GM10266 (cell line): ENCODE measurements at regions not wholly inside any gene's neighbourhood (a gene's known extent, or its start where the extent isn't known, plus 50 kb on each side); places are given as distances from the start of the nearest gene placed in this dataset.

ENCODE experiments used
- DNase-seq: peaks from one replicate; pipeline ENCODE4 v3.0.0; 2012; ENCODE audit errors: extremely low spot score
- TF ChIP-seq, protein P1 (sequence below): IDR thresholded peaks from 2 replicates; pipeline ENCODE4 v1.5.1; 2012; ENCODE audit warnings: mild to moderate bottlenecking, low read depth; ENCODE audit not compliant: control insufficient read depth, insufficient read depth; ENCODE audit errors: missing control alignments

DNA sequence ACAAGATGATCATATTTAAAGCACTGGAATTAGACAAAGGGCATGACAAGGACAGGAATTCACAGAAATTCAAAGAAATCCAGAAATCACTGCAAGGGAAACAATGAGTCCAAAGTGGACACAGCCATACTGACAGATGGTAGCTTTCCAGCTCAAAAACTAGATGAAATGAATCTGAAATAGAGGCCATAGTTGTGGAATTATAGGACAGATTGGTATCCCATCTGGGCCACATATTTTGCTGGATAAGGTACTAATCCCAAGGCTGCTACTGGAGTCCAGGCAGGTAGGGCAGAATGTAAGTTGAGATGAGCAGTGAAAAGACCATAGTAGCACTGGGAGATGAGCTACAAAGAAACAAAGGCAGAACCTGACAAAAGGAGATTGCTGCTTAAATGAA is 258.3 kb upstream of the ANO3 start:
- TF ChIP-seq, protein P1, sequence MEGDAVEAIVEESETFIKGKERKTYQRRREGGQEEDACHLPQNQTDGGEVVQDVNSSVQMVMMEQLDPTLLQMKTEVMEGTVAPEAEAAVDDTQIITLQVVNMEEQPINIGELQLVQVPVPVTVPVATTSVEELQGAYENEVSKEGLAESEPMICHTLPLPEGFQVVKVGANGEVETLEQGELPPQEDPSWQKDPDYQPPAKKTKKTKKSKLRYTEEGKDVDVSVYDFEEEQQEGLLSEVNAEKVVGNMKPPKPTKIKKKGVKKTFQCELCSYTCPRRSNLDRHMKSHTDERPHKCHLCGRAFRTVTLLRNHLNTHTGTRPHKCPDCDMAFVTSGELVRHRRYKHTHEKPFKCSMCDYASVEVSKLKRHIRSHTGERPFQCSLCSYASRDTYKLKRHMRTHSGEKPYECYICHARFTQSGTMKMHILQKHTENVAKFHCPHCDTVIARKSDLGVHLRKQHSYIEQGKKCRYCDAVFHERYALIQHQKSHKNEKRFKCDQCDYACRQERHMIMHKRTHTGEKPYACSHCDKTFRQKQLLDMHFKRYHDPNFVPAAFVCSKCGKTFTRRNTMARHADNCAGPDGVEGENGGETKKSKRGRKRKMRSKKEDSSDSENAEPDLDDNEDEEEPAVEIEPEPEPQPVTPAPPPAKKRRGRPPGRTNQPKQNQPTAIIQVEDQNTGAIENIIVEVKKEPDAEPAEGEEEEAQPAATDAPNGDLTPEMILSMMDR, result no peak
- no peak for DNase-seq

- TF ChIP-seq, protein P1, result no peak
- no peak for DNase-seq
Measured at GRCh38 chr11:26076233-26076990, 255.5 kb upstream of the ANO3 start.

GRCh38 chr11:26078231-26078821 is 253.6 kb upstream of the ANO3 start:
- DNase-seq, result no peak
- TF ChIP-seq, protein P1, result no peak

- TF ChIP-seq, protein P1, result no peak
- DNase-seq, result no peak
Measured at GRCh38 chr11:26084313-26084712, 247.6 kb upstream of the ANO3 start.

DNA sequence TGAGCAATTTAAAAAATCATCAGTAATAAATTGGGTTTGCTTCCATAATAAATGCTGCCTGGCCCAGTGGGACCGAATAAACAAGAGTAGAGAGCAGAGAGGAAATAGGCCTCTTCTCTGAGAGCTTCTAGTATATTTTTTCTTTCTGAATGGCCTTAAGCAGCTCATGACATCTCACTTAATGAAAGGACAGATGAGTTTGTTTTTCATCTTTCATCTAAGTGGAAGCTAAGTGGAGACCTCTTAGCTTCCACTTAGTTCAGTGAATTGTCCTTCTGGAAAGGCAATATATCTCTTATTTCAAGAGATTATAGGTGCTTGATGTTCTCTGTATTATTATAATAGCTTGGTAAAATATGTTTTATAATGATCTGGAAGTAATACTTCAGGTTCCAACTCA is 245.9 kb upstream of the ANO3 start:
- DNase-seq, result no peak
- TF ChIP-seq, protein P1, result no peak

- TF ChIP-seq, protein P1, result no peak
- DNase-seq, result peak; percentile 23
Measured at GRCh38 chr11:26087120-26087935, 244.6 kb upstream of the ANO3 start.

- no peak for DNase-seq
- TF ChIP-seq, protein P1, result no peak
Measured at GRCh38 chr11:26088391-26088790, 243.5 kb upstream of the ANO3 start.
